ENCODE measurements at regions not wholly inside any gene's neighbourhood (a gene's known extent, or its start where the extent isn't known, plus 50 kb on each side); places are given as distances from the start of the nearest gene placed in this dataset.
"Not testable (repeated sequence)": the region's sequence is repeated elsewhere in the genome, so short reads cannot be mapped to it uniquely, and the experiment has no call there.

DNA sequence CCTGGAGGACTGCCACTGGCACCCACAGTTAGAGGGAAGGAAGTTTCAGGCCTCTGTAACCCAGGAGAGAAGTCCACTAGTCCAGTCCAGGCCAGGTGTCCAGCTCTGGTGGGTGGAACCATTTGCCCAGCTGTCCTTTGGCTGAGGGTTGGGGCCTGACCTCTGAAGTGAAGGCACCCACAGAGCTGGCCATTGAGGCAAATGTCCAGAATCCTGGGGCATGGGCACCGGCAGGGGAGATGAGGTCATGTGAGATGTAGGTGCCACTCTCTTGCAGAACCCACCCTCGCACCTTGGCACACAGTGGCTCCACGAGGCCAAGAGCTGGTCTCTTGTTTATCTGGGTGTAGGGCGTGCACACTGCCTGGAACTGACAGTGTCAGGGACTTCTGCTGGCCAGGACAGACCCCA lies 162.8 kb downstream of the SMAD6 start:
- no peak for DNase-seq (ENCODE audit: low spot score)

DNA sequence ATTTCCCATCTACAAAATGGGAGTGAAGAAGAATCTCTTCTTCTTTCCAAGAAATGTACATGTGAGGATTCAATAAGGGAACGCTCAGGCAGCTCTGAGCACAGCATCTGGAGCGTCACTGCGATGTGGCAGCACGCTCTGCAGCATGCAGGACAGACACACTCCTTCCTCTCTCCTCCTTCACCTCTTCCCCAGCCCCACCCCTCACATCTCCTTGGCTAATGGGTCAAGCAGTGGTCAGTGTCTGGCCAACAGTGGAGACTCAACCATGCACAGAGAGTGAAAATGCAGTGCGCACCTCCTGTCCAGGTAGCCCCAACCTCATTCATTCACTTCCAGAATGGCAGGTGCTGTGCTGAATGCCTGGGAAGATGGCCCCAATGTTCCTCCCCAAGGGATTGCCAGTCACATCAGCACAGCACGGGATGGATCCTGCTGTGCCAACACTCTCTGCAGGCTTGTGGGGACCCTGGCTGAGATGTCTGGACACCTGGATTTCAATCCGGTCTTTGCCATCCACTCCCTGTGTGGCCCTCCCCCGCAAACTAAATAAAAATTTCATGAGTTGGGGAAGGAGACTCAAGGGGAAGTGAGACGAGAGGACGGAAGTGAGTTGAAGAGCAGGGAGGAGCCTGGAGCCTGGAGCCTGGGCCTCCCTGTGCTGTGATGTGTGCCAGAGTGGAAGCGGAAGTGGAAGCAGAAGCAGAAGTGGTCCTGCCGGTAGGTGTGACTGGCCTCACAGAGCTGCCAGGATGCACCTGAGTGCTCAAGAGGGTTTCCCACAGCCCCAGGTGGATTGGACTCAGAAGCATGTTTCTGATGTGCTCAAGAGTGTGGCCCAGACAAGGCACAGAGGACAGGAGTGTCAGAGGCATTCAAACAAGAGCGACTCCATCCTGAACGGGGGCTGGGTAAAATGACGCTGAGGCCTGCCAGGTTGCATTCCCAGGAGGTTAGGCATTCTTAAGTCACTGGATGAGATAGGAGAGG lies 163.9 kb downstream of the SMAD6 start:
- DNase-seq (ENCODE audit: low spot score), result no peak

DNA sequence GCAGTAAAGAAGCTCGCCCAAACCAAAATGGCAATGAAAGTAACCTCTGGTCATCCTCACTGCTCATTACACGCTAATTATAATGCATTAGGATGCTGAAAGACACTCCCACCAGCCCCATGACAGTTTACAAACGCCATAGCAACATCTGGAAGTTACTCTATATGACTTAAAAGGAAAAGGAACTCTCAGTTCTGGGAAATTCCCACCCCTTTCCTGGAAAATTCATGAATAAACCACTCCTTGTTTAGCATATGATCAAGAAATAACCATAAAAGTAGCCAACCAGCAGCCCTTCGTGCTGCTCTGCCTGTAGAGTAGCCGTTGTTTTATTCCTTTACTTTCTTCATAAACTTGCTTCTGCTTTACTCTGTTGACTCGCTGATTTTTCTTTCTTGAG lies 164.6 kb downstream of the SMAD6 start:
- no peak for DNase-seq (ENCODE audit: low spot score)

DNA sequence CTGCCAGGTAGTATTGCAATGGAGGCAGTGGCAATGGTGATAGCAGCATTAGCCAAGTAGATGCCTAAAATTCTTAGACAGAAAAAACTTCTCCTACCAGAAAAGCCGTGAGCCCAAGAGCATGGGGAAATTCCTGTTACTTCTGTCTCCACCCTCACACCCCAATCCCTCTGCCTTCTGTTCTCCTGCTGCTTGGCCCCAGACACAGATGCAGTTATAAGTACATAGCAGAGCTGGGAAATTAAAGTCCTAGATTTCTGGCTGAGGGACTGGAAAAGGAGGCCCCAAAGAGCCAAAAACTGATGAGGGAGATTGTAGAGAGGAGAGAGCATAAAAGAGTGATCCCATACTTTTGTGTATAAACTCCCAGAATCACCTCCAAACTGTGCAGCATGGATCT lies 166.9 kb downstream of the SMAD6 start:
- DNase-seq (ENCODE audit: low spot score), result no peak

DNA sequence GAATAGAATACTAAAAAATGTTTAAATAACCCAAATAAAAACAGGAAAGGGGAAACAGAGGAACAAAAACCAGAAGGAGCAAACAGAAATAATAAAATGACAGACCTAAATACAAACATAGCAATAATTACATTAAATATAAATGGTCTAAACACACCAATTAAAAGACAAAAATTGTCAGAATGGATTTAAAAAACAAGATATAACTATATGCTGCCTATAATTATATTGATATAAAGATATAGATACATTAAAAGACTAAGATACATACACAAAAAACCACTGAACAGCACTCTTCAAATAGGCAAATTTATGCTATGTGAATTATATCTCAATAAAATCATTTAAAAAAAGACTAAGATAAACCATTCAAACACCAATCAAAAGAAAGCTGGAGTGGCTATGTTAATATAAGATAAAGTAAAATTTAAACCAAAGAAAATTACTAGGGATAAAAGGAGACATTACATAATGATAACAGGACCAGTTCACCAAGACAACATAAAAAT lies 168.9 kb downstream of the SMAD6 start:
- DNase-seq (ENCODE audit: low spot score), result no peak

DNA sequence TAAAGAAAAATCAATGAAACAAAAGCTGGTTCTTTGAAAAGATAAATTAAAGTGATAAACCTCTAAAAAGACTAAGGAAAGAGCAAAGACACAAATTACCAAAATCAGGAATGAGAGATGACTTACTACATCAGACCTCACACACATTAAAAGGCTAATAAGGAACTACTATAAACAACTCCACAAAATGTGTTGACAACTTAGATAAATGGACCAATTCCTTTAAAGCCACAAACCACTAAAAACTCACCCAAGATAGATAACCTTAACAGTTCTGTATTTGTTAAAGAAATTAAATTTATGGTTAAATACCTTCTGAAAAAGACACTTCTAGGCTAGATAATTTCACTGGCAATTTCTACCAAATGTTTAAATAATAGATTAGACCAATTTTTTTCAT lies 170.4 kb downstream of the SMAD6 start:
- DNase-seq (ENCODE audit: low spot score), result no peak

DNA sequence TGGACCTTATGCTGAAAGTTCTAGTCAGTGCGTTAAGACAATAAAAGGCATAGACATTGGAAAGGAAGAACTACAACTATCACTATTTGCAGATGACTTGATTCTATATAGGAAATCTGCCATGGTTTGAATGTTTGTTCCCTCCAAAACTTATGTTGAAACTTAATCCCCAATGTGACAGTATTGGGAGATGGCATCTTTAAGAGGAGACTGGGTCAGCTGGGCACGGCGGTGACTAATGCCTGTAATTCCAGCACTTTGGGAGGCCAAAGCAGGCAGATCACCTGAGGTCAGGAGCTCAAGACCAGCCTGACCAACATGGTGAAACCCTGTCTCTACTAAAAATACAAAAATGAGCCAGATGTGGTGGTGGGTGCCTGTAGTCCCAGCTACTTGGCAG lies 171.3 kb downstream of the SMAD6 start:
- DNase-seq (ENCODE audit: low spot score), result not testable (repeated sequence)

DNA sequence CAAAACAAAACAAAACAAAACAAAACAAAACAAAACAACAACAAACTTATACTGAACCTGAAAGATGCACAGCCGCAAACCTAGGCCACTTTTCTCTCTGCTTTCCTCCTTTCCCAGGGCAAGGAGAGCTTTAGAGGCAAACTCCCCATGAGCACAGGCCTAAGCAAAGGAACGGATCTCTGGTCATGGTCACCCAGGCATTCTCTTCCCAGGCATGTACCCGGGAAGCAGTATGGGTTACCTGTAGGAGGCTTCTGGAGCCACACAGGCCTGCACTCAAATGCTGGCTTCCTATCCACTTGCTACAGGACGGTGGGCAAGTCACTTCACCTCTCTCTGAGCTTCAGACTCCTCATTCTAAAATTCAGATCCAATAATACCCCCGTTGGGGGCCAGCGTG lies 171.8 kb downstream of the SMAD6 start:
- no peak for DNase-seq (ENCODE audit: low spot score)

DNA sequence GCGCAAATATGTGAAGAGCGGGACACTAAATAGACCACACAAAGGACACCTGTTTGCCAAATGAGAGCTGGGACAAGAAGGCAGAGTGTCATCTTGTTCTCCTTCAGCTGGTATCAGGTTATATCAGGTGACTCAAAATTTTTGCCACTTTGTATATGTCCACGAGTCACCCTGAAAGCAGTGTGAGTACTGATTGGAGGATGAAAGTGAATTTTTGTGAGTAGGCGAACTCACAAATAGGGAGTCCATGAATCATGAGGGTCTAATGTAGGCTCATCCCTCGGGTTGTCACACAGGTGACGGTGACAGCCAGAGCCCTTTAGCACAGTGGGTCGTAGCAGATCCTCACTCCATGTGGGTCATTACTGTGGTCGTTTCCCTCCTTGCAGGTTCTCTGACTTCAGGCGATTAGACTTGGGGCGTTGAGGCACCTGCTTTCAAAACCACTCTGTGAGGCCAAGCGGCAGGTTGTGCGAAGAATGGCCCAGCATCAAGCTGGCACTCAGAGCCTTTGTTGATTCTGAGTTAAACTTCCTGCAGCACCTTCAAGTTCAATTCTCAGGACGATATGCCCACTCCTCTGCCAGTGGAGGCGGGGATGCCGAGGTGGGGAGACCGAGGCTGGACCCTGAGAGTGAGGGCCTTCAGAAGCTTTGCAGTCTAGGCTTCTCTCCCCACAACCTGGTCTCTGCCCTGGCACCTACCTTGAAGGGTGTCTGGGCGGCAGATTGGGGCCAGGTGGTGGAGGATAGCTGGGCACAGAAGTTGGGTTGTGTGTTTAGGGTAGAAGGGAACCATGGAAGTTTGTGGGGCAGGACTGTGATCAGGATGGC lies 173.8 kb downstream of the SMAD6 start:
- DNase-seq (ENCODE audit: low spot score), result no peak

DNA sequence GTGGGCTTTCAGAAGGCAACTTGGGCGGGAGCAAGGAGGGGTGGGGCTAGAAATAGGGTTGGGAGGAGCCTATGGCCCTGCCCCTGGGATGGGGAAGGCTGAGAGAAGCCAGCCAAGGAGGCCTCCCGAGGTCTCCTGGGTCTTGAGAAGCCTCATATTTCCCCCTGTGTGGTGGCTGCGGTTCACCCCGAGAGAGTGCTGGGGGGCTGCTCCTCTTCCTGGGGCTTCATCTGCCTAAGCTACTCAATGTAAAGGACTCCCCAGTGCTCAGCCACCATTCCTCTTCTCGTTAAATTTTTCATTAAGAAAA lies 174.3 kb downstream of the SMAD6 start:
- DNase-seq (ENCODE audit: low spot score), result no peak

DNA sequence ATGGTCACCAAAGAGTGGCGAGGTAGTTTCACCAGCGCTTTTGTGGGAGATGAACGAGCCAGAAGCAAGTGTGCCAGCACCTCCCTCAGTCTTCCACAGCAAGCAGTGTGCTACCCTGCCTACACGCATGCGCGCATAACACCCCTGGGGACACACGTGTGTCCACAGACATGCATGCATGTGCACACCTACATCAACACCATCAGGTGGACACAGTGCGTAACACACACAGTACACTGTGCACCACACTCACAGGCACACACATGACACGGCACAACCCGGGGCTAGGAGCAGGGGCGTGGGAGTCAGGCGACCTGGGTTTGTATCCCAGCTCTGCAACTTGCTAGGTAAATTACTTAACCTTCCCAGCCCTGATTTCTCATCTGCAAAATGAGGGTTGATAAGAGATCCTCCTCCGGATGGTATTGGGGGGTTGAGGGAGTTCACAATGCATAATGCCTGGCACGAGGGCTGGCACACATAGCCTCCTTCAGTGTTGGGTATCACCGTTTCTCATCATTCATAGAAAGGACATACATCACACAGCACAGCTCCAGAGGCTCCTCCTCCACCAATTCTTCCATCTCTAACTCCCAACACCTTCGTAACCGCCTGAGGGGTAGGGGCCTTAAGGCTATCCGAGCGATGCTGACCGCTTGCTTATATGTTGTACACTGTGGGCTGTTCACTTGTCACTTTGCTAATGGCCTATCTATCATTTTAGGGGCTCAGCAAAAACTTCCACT lies 174.9 kb downstream of the SMAD6 start:
- DNase-seq (ENCODE audit: low spot score), result no peak

DNA sequence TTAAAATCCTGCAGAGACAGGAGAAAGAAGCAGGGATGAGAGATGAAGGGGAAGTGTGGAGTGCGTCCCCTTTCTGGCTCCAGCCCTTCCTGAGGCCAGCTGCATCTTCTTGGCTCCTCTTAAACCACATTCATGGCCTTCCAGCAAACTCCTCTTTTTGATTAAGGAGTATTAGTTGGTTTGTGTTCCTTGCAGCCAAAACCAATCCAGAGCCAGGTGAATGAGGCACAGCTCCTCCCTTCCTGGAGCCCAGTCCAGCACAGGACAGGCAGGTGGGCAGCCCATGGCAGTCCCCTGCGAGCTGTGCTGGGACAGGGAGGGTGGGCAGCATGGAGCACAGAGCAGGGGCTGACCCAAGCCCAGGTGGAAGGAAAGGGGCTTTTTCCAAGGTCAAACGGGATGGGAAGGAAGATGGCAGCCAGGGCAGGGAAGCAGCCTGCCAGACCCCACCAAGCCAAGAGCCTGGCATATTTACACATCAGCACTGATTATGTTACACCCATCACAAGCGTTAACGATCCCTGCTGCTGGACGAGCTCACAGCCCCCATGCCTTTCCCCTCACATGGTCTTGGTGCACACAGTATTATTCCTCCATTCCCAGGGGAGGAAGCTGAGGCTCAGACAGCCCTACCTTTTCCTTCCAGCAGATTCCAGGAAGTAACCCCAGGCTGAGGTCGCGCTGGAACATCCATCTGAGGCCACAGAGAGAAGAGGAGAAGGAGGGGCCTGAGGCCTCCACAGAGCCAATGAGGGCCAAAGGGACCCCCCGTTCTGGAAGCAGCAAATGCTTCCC lies 175.6 kb downstream of the SMAD6 start:
- no peak for DNase-seq (ENCODE audit: low spot score)

DNA sequence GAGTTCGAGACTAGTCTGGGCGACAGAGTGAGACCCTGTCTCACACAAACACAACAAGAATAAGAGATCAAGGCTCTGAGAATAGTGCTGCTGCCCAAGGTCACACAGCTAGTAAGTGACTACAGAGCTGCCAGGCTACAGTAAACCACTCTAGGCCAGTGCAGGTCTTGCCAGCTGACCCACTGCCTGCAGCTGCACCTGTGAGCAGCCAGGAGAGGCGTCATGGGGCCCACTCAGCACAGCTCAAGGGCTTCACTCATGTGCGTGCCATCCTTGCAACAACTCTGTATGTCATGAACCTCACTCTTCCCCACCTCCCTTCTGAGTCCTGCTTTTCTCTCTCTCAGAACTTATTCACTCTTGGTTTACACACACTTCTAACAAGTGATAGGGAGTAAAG lies 176.7 kb downstream of the SMAD6 start:
- no peak for DNase-seq (ENCODE audit: low spot score)

DNA sequence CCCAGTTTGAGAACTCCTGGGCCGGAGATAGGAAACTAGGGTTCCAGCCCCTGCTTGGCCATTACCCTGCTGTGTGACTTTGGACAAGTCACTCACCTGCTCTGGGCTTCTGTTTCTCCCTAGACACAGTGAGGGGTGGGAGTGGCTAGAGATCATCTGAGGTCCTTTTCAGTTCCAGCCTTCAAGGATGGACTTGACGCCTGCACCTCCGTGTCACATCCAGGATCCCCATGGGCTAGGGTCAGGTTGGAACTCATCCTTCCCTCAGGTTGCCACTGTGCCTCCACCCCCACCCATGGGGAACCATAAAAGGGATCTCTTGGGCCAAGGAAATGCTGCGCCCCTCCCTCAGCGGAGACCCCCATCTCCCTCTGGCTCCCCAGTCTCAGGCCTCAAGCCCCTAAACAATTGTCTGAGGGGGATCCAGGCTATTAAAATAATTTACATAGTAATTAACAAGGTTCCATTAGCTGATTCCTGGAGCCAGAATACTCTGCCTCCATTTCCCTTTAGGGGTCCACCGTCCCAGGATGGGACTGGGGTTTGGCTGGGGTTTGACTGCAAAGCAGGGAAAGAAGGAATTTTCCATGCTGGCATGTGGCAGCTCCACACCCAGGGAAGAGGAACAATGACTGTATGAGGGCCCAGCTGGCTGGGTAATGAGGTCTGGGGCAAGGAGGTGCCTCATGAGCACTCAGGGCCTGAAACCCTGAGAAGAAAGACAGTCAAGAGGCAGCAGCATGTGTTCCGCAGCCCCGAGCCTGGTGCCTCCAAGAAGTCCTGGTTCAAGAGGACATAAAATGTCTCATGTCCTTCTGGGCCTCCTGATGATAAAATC lies 177.7 kb downstream of the SMAD6 start:
- DNase-seq (ENCODE audit: low spot score), result no peak

DNA sequence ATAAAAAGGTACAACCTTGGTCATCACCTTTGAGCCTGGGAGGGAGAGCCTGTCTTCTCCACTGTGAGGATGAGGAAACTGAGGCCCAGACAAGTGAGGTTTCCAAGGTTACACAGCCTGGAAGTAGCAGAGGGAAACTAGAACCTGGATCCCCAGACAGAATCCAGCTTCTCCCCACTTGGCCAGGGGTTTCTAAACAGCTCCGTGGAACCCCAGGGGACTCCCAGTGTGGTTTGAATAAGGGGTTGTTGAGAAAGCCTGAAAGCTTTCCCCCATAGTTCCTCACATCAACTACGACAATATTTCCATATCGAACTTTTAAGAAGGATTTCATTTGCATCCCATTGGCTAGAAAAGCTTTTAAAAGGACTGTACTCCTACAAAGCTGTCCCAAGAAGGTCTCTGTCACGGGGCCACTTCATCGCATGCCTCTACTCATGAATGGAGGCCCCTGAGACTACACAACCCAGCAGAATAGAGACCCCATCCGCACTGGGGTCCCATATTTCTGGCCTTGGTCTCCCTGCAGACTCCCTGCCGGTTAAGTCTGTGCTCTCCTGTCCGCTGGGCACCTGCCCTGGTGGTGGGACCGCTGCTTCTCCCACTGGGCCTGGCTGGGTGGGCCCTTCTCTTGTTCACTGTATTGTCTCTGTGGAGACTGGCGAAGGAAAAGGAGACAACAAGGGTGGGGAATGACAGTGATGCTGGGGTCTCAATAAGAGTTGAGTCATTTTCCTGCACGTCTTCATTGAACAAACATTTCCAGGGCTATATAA lies 178.5 kb downstream of the SMAD6 start:
- no peak for DNase-seq (ENCODE audit: low spot score)

DNA sequence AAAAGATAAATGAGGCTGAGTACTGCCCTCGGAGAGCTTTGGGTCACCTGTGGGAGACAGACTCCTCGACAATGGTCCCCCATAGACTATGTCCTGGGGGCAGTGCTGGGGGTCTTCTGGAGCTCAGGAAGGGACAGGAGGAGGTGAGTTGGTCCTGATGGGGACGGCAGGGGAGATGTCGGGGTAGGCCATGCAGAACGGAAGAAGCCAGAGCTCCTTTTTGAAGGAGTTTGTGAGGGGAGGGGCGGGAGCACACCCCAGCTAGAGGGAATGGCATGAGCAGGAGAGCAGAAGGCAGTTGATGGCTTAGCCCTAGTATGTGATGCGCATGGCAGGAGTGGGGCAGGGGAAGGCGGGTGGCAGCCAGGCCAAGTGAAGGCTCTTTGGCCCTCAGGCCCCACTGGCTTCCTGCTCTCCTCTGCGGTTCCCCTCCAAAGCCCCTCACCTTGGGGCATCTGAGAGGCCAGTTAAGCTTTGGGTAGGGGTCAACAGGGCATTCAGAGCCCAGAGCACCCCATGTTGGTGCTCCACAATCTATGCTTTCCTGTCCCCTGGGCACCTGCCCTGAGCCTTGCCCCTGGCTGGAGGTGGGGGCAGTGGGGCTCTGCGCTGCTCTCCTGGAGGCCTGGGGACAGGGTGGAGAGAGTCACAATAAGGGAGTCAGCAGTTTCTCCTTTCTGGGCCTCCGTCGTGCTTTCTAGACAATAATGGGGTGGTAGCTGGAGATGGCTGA lies 179.3 kb downstream of the SMAD6 start:
- no peak for DNase-seq (ENCODE audit: low spot score)

DNA sequence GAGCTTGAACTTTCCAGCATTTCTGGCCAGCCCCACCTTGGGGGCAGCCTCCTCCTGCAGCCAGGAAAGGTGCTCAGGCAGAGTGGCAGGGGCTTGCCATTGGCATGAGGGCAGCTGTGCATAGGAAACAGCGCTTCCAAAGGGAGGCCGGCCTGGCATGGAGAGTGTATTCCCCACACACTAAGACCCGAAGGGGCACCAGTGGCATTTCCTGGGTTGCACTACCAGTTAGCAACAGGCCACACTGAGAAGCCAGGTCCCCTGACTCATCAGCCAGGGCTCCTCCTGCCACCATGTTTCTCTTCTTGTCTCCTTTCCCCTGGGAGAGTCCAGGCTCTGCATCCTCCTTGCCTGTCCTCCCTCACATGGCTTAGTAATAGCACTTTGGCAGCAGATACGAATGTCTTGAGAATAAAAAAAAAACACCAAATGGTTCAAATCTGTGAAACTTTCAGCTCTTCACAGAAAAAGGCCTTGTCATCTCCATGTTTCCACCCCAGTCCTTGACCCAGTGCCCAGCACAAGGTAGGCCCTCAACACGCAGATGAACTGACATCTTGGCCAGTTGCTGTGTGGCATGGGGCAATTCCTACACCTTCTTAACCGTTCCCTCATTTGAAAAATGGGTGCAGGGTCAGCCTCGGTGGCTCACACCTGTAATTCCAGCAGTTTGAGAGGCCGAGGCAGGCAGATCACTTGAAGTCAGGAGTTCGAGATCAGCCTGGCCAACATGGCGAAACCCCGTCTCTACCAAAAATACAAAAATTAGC lies 180.4 kb downstream of the SMAD6 start:
- DNase-seq (ENCODE audit: low spot score), result peak; percentile 84

DNA sequence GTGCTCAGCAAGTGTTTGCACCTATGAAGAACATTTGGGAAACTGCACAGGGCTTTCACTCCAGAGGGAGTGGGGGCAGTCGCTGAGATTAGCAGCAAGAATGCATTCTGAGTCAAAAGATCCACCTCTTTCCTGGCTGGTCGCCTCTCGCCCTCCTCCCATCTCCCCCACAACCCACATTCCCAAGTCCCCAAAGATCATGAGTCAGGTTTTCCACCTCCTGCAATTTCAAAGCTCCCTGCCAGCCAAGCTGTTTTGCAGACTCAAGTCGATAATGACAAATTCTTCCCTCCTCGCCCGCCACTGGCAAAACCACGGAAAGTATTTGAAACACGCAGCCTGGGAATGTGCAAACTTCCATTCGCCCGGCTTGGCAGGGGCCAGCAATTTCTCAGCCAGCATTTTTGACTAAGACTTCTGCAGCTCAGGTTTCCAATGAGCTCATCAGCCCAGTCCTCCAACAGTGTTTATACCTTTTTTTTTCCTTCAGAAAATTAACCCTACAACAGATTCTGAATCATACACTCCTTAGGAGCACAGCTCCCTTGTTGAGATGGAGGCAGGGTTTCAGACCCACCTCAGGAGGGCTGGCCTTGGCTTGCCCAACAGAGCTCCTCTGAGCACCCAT lies 181.4 kb downstream of the SMAD6 start:
- DNase-seq (ENCODE audit: low spot score), result peak; percentile 96
